DMS53 (cell line): ENCODE measurements at regions not wholly inside any gene's neighbourhood (a gene's known extent, or its start where the extent isn't known, plus 50 kb on each side); places are given as distances from the start of the nearest gene placed in this dataset.
A peak's percentile ranks its signal among the peaks of the same experiment; 100 is the strongest.

Experiments used
- DNase-seq: peaks from one replicate; lab custom pipeline; 2025; lab: John Stamatoyannopoulos, UW

- peak; percentile 43 for DNase-seq
Observed at GRCh38 chr10:28928484-28928883, 251.2 kb downstream of the BAMBI start.

DNA sequence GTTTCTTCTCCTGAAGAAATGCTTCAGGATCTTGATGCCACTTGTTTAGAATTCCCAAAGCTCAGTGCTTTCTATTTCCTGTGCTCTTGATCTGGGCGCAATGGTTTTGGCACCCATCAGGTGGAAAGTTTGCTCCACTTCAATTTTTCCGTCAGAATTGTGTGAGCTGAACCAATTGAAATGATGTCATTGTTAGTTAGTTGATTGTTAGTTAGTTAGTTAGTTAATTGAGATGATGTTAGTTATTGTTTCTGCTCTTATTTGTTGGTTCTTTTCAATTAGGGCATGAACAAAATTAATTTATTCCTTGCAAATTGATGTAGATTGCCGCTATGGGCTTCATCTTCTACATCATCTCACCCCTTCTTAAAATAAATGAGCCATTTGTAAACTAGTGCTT, 252.6 kb downstream of the BAMBI start:
- no peak for DNase-seq

- DNase-seq, result no peak
Observed at GRCh38 chr10:28930514-28931495, 253.5 kb downstream of the BAMBI start.

- no peak for DNase-seq
Observed at GRCh38 chr10:28935061-28935460, 257.7 kb downstream of the BAMBI start.

- peak; percentile 45 for DNase-seq
Observed at GRCh38 chr10:28937959-28938358, 260.6 kb downstream of the BAMBI start.

- DNase-seq, result peak; percentile 66
Observed at GRCh38 chr10:28938745-28939144, 261.4 kb downstream of the BAMBI start.

DNA sequence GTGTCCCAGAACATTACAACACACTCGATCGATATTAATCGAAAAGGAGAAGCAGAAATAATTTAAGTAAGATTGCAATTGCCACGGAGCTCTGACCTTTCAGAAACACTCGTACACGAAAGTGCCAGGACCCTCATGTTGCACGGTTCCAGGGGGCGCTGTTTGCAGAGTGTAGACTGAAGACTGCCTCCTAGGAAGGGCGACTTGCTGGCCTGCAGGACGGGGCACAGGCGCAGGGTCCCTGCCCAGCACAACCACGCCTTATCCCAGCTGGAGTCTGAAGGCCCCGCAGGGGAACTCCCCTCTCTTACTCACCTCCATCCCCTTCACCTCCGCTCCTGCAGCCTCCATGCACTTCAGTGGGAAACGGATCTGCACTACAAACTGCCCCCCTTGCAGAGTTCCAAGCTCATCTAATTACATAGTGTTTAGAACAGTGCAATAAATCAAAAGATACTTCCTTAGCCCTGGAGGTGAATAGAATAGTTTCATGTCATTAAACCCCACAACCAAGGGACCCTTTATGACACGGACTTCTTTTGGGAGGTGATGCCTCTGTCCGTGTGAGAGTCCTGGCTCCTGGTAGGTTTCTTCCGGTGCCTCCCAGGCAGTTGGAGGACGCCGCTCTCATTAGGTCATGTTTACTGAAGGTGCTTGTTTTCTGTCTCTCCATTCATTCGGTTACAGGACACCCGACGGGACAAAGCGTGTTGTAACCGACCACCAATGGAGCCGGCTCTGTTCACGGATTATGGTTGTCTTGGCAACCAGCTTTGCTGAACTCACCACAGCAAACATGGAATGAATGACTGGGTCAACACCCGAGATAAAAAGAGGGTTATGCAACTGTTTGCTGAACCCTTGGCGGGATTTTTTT, 262.2 kb downstream of the BAMBI start:
- DNase-seq, result peak; percentile 100

- DNase-seq, result peak; percentile 89
Observed at GRCh38 chr10:28940158-28940888, 263.0 kb downstream of the BAMBI start.

GRCh38 chr10:28942012-28942411, 264.7 kb downstream of the BAMBI start:
- no peak for DNase-seq

DNA sequence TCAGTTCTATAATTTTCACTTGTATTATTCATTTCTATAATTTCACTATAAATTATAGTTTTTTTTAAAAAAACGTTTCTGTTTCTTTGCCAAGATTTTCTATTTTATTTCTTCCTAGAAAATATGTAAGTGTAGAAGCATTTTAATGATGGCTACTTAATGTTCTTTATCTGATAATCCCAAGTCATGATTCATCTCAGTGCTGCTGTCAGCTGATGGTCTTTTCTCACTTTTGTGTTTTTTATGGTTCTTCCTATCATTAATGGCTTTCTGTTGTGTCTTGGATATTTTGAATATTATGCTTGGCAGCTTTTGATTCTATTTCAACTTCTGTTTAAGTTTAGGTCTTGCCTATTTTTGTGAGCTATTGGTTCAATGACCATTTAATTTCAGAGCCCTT, 268.6 kb downstream of the BAMBI start:
- DNase-seq, result no peak

GRCh38 chr10:28946479-28946878, 269.2 kb downstream of the BAMBI start:
- DNase-seq, result no peak

GRCh38 chr10:28947171-28947570, 269.9 kb downstream of the BAMBI start:
- DNase-seq, result no peak

DNA sequence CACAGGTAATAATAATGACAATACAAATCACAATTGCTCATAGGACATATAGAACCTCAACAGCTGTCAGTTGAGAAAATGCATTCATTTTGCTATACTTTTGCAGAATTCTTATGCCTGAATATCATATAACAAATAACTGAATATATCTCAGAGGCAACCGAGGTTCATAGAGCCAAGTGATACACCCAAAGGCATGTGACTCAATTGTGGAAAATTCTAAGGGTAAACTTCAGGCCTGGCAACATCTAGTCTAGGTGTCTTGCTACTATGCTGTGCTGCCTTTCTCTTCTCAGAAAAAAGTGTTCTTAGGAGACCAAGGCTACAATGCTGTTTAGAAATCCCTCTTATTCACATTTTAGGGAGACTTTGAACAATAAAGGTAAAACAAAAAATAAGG, 270.7 kb downstream of the BAMBI start:
- no peak for DNase-seq

GRCh38 chr10:28949005-28950004, 272.0 kb downstream of the BAMBI start:
- DNase-seq, result peak; percentile 22

DNA sequence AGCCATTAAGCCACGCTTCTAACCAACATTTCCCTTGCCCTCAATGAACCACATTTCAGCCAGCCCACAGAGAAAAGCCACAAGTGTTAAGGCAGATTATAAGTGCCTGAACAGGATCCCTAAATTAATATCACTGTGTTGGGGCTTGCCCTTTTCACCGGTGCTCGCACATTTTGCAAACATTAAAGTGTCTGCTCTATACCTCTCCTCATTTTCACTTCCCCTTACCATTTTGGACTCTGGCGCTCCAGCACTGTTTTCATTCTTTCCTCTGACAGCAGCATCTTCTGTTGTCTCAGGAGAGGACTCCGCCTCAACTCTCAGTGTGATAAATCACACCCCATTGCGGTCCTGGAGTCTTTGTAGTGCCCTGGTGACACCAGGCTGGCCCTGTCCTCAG, 274.2 kb downstream of the BAMBI start:
- DNase-seq, result no peak

- no peak for DNase-seq
Observed at GRCh38 chr10:28952523-28952922, 275.2 kb downstream of the BAMBI start.

DNA sequence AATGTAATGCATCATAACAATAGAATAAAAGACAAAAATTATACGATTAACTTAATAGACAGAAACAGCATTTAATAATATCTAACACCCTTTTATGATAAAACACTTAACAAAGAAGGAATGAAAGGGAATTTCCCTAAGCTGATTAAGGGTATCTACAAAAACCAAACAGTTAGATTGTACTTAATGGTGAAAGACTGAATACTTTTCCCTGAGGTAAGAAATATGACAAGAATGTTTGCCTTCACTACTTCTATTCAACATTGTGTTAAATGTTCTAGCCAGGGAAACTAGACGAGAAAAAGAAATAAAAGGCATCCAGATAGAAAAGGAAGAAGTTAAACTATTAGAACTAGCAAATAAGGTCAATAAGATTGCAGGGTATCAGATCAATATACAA, 276.9 kb downstream of the BAMBI start:
- DNase-seq, result no peak

GRCh38 chr10:28958468-28958867, 281.1 kb downstream of the BAMBI start:
- DNase-seq, result no peak

DNA sequence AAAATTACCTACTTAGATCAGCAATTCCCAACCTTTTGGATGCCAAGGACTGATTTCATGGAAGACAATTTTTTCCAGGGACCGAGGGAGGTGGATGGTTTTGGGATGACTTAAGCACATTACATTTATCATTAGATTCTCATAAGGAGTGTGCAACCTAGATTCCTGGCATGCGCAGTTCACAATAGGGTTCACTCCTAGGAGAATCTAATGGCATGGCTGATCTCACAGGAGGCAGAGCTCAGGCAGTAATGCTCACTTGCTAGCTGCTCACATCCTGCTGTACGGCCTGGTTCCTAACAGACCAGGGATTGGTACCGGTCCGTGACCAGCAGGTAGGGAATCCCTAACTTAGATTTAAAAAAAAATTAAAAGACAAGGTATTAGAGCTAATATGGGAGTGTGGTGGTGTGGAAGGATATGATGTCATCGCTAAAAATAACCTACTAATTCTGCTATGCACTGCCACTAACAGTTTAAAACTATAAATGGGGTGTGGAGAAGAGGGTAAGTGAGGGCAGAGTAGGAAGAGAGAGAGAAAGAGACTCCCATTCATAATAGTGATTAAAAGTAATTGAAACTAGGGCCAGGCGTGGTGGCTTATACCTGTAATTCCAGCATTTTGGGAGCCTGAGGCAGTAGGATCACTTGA, 282.7 kb downstream of the BAMBI start:
- DNase-seq, result no peak

- no peak for DNase-seq
Observed at GRCh38 chr10:28962768-28963167, 285.4 kb downstream of the BAMBI start.
